ENCODE measurements at regions not wholly inside any gene's neighbourhood (a gene's known extent, or its start where the extent isn't known, plus 50 kb on each side); places are given as distances from the start of the nearest gene placed in this dataset.

DNA sequence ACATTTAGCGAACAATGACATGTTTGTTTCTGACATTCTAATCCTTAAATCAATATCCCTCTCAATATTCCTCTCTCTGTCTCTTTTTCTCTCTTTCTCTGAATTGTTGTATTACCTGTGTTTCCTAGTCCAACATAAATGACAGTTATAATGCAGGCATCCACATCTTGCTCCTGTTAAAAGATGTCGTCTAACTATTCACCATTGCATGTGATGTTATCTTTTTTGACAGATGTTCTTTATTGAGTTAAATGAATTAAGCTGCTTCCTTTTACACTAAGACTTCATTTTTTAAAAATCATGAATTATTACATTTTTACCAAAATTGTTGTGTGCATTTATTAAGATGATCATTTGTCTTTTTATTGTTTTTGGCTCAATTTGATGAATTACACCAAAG, 527.5 kb downstream of the PRR16 start (continued):
- TF ChIP-seq, protein P1, sequence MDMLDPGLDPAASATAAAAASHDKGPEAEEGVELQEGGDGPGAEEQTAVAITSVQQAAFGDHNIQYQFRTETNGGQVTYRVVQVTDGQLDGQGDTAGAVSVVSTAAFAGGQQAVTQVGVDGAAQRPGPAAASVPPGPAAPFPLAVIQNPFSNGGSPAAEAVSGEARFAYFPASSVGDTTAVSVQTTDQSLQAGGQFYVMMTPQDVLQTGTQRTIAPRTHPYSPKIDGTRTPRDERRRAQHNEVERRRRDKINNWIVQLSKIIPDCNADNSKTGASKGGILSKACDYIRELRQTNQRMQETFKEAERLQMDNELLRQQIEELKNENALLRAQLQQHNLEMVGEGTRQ (IDR thresholded peaks at IDR 0.05; ENCODE audit: borderline replicate concordance, low read depth, low read length): no peak
- TF ChIP-seq RFX5 (IDR thresholded peaks at IDR 0.05; ENCODE audit: low read length) (no peak), TEAD4 (IDR thresholded peaks at IDR 0.05; ENCODE audit: borderline replicate concordance, insufficient read depth) (no peak), POLR2AphosphoS5 (IDR thresholded peaks at IDR 0.05; ENCODE audit: low read depth, low read length) (no peak), FOXJ3 (CRISPR knock-in tag; IDR thresholded peaks at IDR 0.05) (no peak), SIN3A (IDR thresholded peaks at IDR 0.05; ENCODE audit: borderline replicate concordance, low read depth, low read length) (no peak), MXI1 (IDR thresholded peaks at IDR 0.05; ENCODE audit: low read depth, low read length) (no peak), NFIC (IDR thresholded peaks at IDR 0.05; ENCODE audit: borderline replicate concordance) (no peak), IRF3 (IDR thresholded peaks at IDR 0.05; ENCODE audit: low read depth, low read length) (no peak), RCOR1 (IDR thresholded peaks at IDR 0.05; ENCODE audit: low read length) (peak; percentile 46; the same call in 1 of the 2 replicates), NRF1 (IDR thresholded peaks at IDR 0.05; ENCODE audit: low read depth, low read length) (no peak), FOXM1 (IDR thresholded peaks at IDR 0.05; ENCODE audit: low read depth) (no peak), ELF1 (IDR thresholded peaks at IDR 0.05) (no peak), GABPA (IDR thresholded peaks at IDR 0.05; ENCODE audit: low read depth) (no peak), TAF1 (IDR thresholded peaks at IDR 0.05; ENCODE audit: borderline replicate concordance, low read depth, low read length) (no peak)
- TF ChIP-seq, protein P2, sequence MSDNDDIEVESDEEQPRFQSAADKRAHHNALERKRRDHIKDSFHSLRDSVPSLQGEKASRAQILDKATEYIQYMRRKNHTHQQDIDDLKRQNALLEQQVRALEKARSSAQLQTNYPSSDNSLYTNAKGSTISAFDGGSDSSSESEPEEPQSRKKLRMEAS (IDR thresholded peaks at IDR 0.05; ENCODE audit: low read depth): no peak
- TF ChIP-seq, protein P3, sequence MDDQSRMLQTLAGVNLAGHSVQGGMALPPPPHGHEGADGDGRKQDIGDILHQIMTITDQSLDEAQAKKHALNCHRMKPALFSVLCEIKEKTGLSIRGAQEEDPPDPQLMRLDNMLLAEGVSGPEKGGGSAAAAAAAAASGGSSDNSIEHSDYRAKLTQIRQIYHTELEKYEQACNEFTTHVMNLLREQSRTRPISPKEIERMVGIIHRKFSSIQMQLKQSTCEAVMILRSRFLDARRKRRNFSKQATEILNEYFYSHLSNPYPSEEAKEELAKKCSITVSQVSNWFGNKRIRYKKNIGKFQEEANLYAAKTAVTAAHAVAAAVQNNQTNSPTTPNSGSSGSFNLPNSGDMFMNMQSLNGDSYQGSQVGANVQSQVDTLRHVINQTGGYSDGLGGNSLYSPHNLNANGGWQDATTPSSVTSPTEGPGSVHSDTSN (IDR thresholded peaks at IDR 0.05): no peak
- TF ChIP-seq, protein P4, sequence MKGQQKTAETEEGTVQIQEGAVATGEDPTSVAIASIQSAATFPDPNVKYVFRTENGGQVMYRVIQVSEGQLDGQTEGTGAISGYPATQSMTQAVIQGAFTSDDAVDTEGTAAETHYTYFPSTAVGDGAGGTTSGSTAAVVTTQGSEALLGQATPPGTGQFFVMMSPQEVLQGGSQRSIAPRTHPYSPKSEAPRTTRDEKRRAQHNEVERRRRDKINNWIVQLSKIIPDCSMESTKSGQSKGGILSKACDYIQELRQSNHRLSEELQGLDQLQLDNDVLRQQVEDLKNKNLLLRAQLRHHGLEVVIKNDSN (IDR thresholded peaks at IDR 0.05; ENCODE audit: borderline replicate concordance, low read depth): no peak

DNA sequence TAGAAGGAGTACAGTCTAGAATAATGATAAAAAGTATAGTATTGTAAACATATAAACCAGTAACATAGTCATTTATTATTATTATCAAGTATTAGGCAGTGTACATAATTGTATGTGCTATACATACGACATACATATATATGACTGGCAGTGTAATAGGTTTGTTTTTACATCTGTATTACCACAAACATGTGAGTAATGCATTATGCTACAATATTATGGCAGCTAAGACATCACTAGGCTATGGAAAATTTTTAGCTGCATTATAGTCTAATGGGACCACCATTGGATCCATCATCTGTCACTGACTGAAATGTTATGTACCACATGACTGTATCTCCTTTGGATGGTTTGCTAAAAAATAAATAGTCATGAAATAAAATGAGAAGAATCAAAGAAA, 530.0 kb downstream of the PRR16 start:
- Histone ChIP-seq H3K9me2 (no peaks in the 10 kb centered on the region), H3F3A (replicated peaks; ENCODE audit: insufficient read depth) (no peaks in the 10 kb centered on the region), H2AFZ (ENCODE audit: low read depth) (no peak overlapping the region), H3K79me2 (ENCODE audit: insufficient read depth) (no peaks in the 10 kb centered on the region), H3K27ac (ENCODE audit: low read depth in 2 of 2, low read length in 1 of 2) (no peak overlapping the region), H3K4me1 (ENCODE audit: control insufficient read depth in 1 of 2, insufficient read depth in 2 of 2, low read depth in 1 of 2, low read length in 1 of 2) (peaks cover 0 to 8% of the 10 kb centered on the region in 2 experiments; a peak in 1 of 4 replicates), H4K20me1 (ENCODE audit: insufficient read depth) (no peaks in the 10 kb centered on the region), H3K9me3 (no peaks in the 10 kb centered on the region), H3K4me2 (no peak overlapping the region), H3K4me3 (ENCODE audit: low read depth in 2 of 2, low read length in 1 of 2) (no peak overlapping the region), H3K36me3 (replicated peaks in 1 of 2; ENCODE audit: control insufficient read depth in 1 of 2, insufficient read depth in 2 of 2, low read length in 1 of 2) (no peaks in the 10 kb centered on the region), H3K9ac (no peak overlapping the region), H3K27me3 (ENCODE audit: insufficient read depth) (no peaks in the 10 kb centered on the region)
- POLR2A ChIA-PET: no interaction called here
- CTCF ChIA-PET: no interaction called here
- WGBS (ENCODE audit: low lambda C conversion rate): 94% methylated on average over 1 of the region's 1 CpG
- TF ChIP-seq, protein P3 (IDR thresholded peaks at IDR 0.05): no peak
- no peak for DNase-seq

All from SK-N-SH (cell line).